Nephron (organoid): ENCODE measurements at regions not wholly inside any gene's neighbourhood (a gene's known extent, or its start where the extent isn't known, plus 50 kb on each side); places are given as distances from the start of the nearest gene placed in this dataset.
A peak's percentile ranks its signal among the peaks of the same experiment; 100 is the strongest.

Experiments
- H3K27ac Mint-ChIP-seq, 3 experiments: 2 replicates each; pipeline ENCODE4 v1.8.0; 2020; ENCODE audit warnings: mixed read lengths in 3 of 3, mild to moderate bottlenecking in 2 of 3, moderate library complexity in 1 of 3
- H3K27me3 Mint-ChIP-seq: 2 replicates; pipeline ENCODE4 v1.8.0; 2021; ENCODE audit warnings: low read depth, mild to moderate bottlenecking, moderate library complexity, mixed read lengths
- H3K36me3 Mint-ChIP-seq: 2 replicates; pipeline ENCODE4 v1.8.0; 2020; ENCODE audit warnings: low read depth, mixed read lengths
- H3K4me1 Mint-ChIP-seq: 2 replicates; pipeline ENCODE4 v1.8.0; 2020; ENCODE audit warnings: mixed read lengths
- H3K4me3 Mint-ChIP-seq, 3 experiments: 2 replicates each; pipeline ENCODE4 v1.8.0; 2020; ENCODE audit warnings: mild to moderate bottlenecking in 3 of 3, mixed read lengths in 3 of 3, moderate library complexity in 2 of 3
- H3K9me3 Mint-ChIP-seq: 2 replicates; pipeline ENCODE4 v1.8.0; 2020; ENCODE audit warnings: mixed read lengths
- CTCF ChIP-seq, 3 experiments: fragments of 200-600 bp; sonication (generic); IDR thresholded peaks; one replicate each; pipeline ENCODE4 v1.5.0; 2021; ENCODE audit warnings: antibody characterized with exemption in 3 of 3; ENCODE audit not compliant: unreplicated experiment in 3 of 3

GRCh38 chr12:24393071-24393470, 443.6 kb upstream of the SOX5 start:
- no peak for TF ChIP-seq CTCF (IDR thresholded peaks at IDR 0.05; ENCODE audit: unreplicated experiment in 3 of 3)
- Mint-ChIP-seq H3K27ac (no peak overlapping the region), H3K27me3 (no peaks in the 10 kb centered on the region), H3K4me3 (no peak overlapping the region), H3K36me3 (peaks cover 17% of the 10 kb centered on the region), H3K4me1 (no peaks in the 10 kb centered on the region), H3K9me3 (peaks cover 16% of the 10 kb centered on the region)

GRCh38 chr12:24389394-24389793, 439.9 kb upstream of the SOX5 start:
- no peaks in the 10 kb centered on the region for H3K4me1 Mint-ChIP-seq
- H3K27ac Mint-ChIP-seq = no peak overlapping the region
- peaks cover 16% of the 10 kb centered on the region for H3K9me3 Mint-ChIP-seq
- H3K36me3 Mint-ChIP-seq = peaks cover 17% of the 10 kb centered on the region
- TF ChIP-seq CTCF (IDR thresholded peaks at IDR 0.05; ENCODE audit: unreplicated experiment in 3 of 3) = no peak
- no peak overlapping the region for H3K4me3 Mint-ChIP-seq
- H3K27me3 Mint-ChIP-seq = no peaks in the 10 kb centered on the region

GRCh38 chr12:24387381-24387780, 437.9 kb upstream of the SOX5 start:
- Mint-ChIP-seq H3K36me3 (peaks cover 20% of the 10 kb centered on the region), H3K27me3 (no peaks in the 10 kb centered on the region), H3K4me1 (no peaks in the 10 kb centered on the region), H3K9me3 (peaks cover 24% of the 10 kb centered on the region), H3K4me3 (no peak overlapping the region), H3K27ac (no peak overlapping the region)
- no peak for TF ChIP-seq CTCF (IDR thresholded peaks at IDR 0.05; ENCODE audit: unreplicated experiment in 3 of 3)

- H3K27ac Mint-ChIP-seq = no peak overlapping the region
- H3K36me3 Mint-ChIP-seq = peaks cover 18% of the 10 kb centered on the region
These were observed 437.4 kb upstream of the SOX5 start for GRCh38 chr12:24386836-24387235.

GRCh38 chr12:24381790-24382189, 432.3 kb upstream of the SOX5 start:
- H3K27ac Mint-ChIP-seq = peak overlapping the region; percentile 26 to 58 (median 32)
- no peak overlapping the region for H3K4me3 Mint-ChIP-seq
- no peak for TF ChIP-seq CTCF (IDR thresholded peaks at IDR 0.05; ENCODE audit: unreplicated experiment in 3 of 3)
- peaks cover 15% of the 10 kb centered on the region for H3K9me3 Mint-ChIP-seq
- H3K4me1 Mint-ChIP-seq = peaks cover 32% of the 10 kb centered on the region
- no peaks in the 10 kb centered on the region for H3K27me3 Mint-ChIP-seq
- H3K36me3 Mint-ChIP-seq = peaks cover 10% of the 10 kb centered on the region

More at GRCh38 chr12:24386836-24387235, 437.4 kb upstream of the SOX5 start:
- Mint-ChIP-seq H3K9me3 (peaks cover 22% of the 10 kb centered on the region), H3K4me1 (peaks cover 2% of the 10 kb centered on the region), H3K4me3 (no peak overlapping the region), H3K27me3 (no peaks in the 10 kb centered on the region)
- TF ChIP-seq CTCF (IDR thresholded peaks at IDR 0.05; ENCODE audit: unreplicated experiment in 3 of 3) = no peak

GRCh38 chr12:24379861-24380521, 430.5 kb upstream of the SOX5 start:
- H3K27me3 Mint-ChIP-seq = no peaks in the 10 kb centered on the region
- peak overlapping the region in 2 of 3 experiments; percentile 26 to 78 for H3K27ac Mint-ChIP-seq
- H3K4me3 Mint-ChIP-seq = peak overlapping the region in 1 of 3 experiments; percentile 27
- TF ChIP-seq CTCF (IDR thresholded peaks at IDR 0.05; ENCODE audit: unreplicated experiment in 3 of 3) = no peak
- peaks cover 15% of the 10 kb centered on the region for H3K9me3 Mint-ChIP-seq
- H3K4me1 Mint-ChIP-seq = peaks cover 32% of the 10 kb centered on the region
- H3K36me3 Mint-ChIP-seq = peaks cover 10% of the 10 kb centered on the region
